GM18505 (cell line): ENCODE measurements at regions not wholly inside any gene's neighbourhood (a gene's known extent, or its start where the extent isn't known, plus 50 kb on each side); places are given as distances from the start of the nearest gene placed in this dataset.

ENCODE experiments used
- ATAC-seq: cut with Tn5 transposase; IDR thresholded peaks from one replicate; pipeline ENCODE4 v1.9.1; 2021; ENCODE audit not compliant: unreplicated experiment
- POLR2A ChIP-seq: IDR thresholded peaks from 4 replicates; pipeline ENCODE4 v1.6.1; 2011; ENCODE audit warnings: borderline replicate concordance; ENCODE audit not compliant: insufficient read depth, insufficient read length; ENCODE audit errors: extremely low read depth

DNA sequence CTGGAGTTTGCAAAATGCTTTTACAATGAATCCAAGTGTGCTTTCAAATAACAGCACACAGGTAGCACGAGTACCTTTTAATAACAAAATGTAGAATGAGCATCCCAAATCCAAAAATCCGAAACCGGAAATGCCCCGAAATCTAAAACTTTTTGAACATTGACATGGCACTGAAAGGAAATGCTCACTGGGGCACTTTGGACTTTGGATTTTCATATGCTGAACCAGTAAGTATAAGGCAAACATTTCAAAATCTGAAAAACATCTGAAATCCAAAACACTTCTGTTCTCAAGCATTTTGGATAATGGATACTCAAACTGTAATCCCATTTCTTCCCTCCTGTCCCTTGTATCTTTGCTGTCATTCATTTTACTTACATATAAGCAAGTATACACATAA lies 50.1 kb downstream of the GCNT4 start:
- no peak for ATAC-seq

DNA sequence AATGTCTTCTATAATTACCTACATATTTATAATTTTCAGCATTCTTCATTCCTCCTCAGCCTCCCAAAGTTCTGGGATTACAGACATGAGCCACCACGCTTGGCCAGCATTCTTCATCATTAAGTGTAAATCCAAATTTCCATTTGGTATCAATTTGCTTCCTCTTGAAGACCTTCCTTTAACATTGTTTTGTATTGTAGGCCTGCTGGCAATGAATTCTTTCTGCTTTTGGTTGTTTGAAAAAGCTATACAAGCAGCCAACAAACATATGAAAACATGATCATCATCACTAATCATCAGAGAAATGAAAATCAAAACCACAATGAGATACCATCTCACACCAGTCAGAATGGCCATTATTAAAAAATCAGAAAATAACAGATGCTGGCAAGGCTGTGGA lies 56.4 kb downstream of the GCNT4 start:
- no peak for ATAC-seq
- no peak for TF ChIP-seq POLR2A

More for the DNA sequence above, 50.1 kb downstream of the GCNT4 start:
- no peak for TF ChIP-seq POLR2A

DNA sequence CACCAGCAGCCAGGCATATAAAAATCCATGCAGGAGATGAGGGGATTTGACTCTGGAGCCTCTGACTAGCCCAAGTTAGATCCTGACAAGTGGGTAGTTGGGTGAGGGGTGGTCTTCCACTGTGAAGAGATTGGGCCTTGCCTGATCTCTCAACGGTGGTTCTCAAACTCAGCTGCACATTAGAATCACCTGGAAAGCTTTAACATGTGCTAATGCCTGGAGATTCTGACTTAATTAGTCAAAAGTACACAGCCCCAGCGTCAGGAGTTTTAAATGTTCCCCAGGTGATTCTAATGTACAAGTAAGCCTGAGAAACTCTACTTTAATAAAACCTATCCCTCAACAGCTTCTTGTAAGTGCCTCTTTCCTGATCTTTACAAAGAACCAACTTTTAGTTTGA lies 57.5 kb downstream of the GCNT4 start:
- no peak for TF ChIP-seq POLR2A

GRCh38 chr5:74993743-74994142 lies 58.6 kb downstream of the GCNT4 start:
- no peak for TF ChIP-seq POLR2A
- no peak for ATAC-seq

More for the DNA sequence above, 57.5 kb downstream of the GCNT4 start:
- no peak for ATAC-seq

GRCh38 chr5:74992791-74993190 lies 59.6 kb downstream of the GCNT4 start:
- no peak for ATAC-seq

GRCh38 chr5:74991522-74991921 lies 60.8 kb downstream of the GCNT4 start:
- no peak for TF ChIP-seq POLR2A
- no peak for ATAC-seq

More at GRCh38 chr5:74992791-74993190, 59.6 kb downstream of the GCNT4 start:
- TF ChIP-seq POLR2A: no peak

DNA sequence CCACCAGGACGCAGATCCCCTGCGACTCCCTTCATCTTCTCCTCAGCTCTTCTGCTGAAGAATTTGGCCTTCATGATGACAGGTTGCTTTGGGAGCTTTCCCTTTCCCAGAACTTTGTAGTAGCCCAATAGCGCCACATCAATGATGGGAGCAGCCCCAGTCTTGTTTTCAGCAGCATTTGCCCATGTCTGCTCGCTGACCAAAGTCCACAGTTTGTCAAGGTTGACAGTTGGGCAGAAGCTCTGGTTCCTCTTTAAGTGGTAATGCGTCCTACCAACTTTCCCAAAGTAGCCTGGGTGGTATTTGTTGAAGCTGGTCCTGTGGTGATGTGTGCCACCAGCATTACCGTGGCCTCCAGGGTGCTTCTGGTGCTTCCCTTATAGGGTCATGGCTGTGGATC lies 62.2 kb downstream of the GCNT4 start:
- TF ChIP-seq POLR2A: no peak
- no peak for ATAC-seq

- ATAC-seq: no peak
- TF ChIP-seq POLR2A: no peak
Measured at GRCh38 chr5:74988273-74988983, 63.9 kb downstream of the GCNT4 start.

GRCh38 chr5:74978345-74978744 lies 74.0 kb downstream of the GCNT4 start:
- TF ChIP-seq POLR2A: no peak
- ATAC-seq: no peak

DNA sequence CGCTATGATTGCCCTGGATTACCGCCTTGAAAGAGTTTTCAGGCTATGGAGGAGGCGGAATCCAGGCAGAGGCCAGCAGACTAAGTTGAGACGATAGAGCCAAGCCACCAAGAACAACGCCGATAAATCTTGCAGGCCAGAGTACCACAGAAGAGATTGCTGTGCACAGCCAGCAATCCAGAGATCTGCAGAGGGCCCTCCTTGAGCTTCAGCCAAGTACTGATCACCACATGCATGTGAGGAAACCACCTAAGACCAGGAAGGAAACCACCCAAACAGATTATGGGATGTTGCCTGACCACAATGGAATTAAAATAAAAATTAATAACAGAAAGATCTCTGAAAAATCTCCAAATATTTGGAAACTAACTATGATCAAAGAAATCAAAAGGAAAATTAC lies 74.9 kb downstream of the GCNT4 start:
- ATAC-seq: no peak
- TF ChIP-seq POLR2A: no peak

DNA sequence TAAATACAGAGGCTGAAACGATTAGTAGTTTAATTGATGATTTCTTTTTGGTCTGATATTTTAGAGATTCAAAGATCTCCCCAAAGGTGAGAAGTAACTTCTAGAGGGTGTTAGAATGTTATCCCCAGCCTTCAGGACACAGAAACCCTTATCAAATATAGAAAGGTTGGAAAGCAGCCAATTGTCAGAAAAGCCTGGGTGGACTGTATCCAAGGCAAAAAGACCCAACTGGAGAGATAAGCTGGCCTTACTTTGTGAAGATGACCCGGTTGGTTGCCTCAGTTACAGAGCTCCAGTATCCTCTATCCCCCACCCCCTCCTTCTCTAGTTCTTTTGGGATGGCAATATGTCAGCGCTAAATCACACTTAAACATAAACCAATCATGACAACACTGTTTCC lies 75.7 kb downstream of the GCNT4 start:
- ATAC-seq: no peak
- no peak for TF ChIP-seq POLR2A

- ATAC-seq: no peak
Measured at GRCh38 chr5:74975582-74975981, 76.8 kb downstream of the GCNT4 start.

GRCh38 chr5:74974451-74975091 lies 77.8 kb downstream of the GCNT4 start:
- TF ChIP-seq POLR2A: no peak
- no peak for ATAC-seq

More at GRCh38 chr5:74975582-74975981, 76.8 kb downstream of the GCNT4 start:
- no peak for TF ChIP-seq POLR2A

- TF ChIP-seq POLR2A: no peak
- no peak for ATAC-seq
Measured at GRCh38 chr5:74973694-74974093, 78.7 kb downstream of the GCNT4 start.
